ENCODE measurements at regions not wholly inside any gene's neighbourhood (a gene's known extent, or its start where the extent isn't known, plus 50 kb on each side); places are given as distances from the start of the nearest gene placed in this dataset.
"Not testable (repeated sequence)": the region's sequence is repeated elsewhere in the genome, so short reads cannot be mapped to it uniquely, and the experiment has no call there.

GRCh38 chr17:20823905-20824304 lies 218.9 kb downstream of the USP22 start:
- H3K9me3 ChIP-seq (ENCODE audit: low read depth, low read length) = no peaks in the 10 kb centered on the region
- H3K4me2 ChIP-seq (ENCODE audit: insufficient read depth, low read length) = no peak overlapping the region
- no peak overlapping the region for H3K4me3 ChIP-seq (ENCODE audit: insufficient read depth, low read length)
- H2AFZ ChIP-seq (ENCODE audit: low read length) = no peak overlapping the region
- H3K27ac ChIP-seq (ENCODE audit: low read depth, low read length) = no peak overlapping the region
- no peaks in the 10 kb centered on the region for H3K4me1 ChIP-seq (ENCODE audit: insufficient read depth, low read length)
- H3K79me2 ChIP-seq (ENCODE audit: insufficient read depth, low read length) = no peaks in the 10 kb centered on the region
- no peak for DNase-seq (ENCODE audit: insufficient read length, low spot score, missing footprints)
- no peaks in the 10 kb centered on the region for H4K20me1 ChIP-seq (ENCODE audit: insufficient read depth, low read length)
- H3K27me3 ChIP-seq (ENCODE audit: insufficient read depth, low read length) = no peaks in the 10 kb centered on the region
- no peaks in the 10 kb centered on the region for H3K36me3 ChIP-seq (ENCODE audit: insufficient read depth, low read length)
- TF ChIP-seq CTCF (IDR thresholded peaks at IDR 0.05; ENCODE audit: extremely low read depth, low read depth, low read length) = no peak

- DNase-seq (ENCODE audit: insufficient read length, low spot score, missing footprints) = no peak
- Histone ChIP-seq H3K27me3 (ENCODE audit: insufficient read depth, low read length) (no peaks in the 10 kb centered on the region), H3K4me1 (ENCODE audit: insufficient read depth, low read length) (no peaks in the 10 kb centered on the region), H3K4me2 (ENCODE audit: insufficient read depth, low read length) (no peak overlapping the region), H2AFZ (ENCODE audit: low read length) (no peak overlapping the region), H3K36me3 (ENCODE audit: insufficient read depth, low read length) (no peaks in the 10 kb centered on the region), H3K79me2 (ENCODE audit: insufficient read depth, low read length) (no peaks in the 10 kb centered on the region), H4K20me1 (ENCODE audit: insufficient read depth, low read length) (no peaks in the 10 kb centered on the region), H3K4me3 (ENCODE audit: insufficient read depth, low read length) (no peak overlapping the region), H3K9me3 (ENCODE audit: low read depth, low read length) (no peaks in the 10 kb centered on the region), H3K27ac (ENCODE audit: low read depth, low read length) (no peak overlapping the region)
- TF ChIP-seq CTCF (IDR thresholded peaks at IDR 0.05; ENCODE audit: extremely low read depth, low read depth, low read length) = no peak
Observed at GRCh38 chr17:20825539-20825938, 217.3 kb downstream of the USP22 start.

GRCh38 chr17:20840453-20840852 lies 202.4 kb downstream of the USP22 start:
- H3K27ac ChIP-seq (ENCODE audit: low read depth, low read length); H2AFZ ChIP-seq (ENCODE audit: low read length); H3K4me1 ChIP-seq (ENCODE audit: insufficient read depth, low read length); H3K4me2 ChIP-seq (ENCODE audit: insufficient read depth, low read length); DNase-seq (ENCODE audit: insufficient read length, low spot score, missing footprints); H3K36me3 ChIP-seq (ENCODE audit: insufficient read depth, low read length); H4K20me1 ChIP-seq (ENCODE audit: insufficient read depth, low read length); H3K4me3 ChIP-seq (ENCODE audit: insufficient read depth, low read length); H3K9me3 ChIP-seq (ENCODE audit: low read depth, low read length); H3K79me2 ChIP-seq (ENCODE audit: insufficient read depth, low read length): not testable (repeated sequence)
- peaks cover 12% of the 10 kb centered on the region for H3K27me3 ChIP-seq (ENCODE audit: insufficient read depth, low read length)

- H3K27ac ChIP-seq (ENCODE audit: low read depth, low read length); H3K79me2 ChIP-seq (ENCODE audit: insufficient read depth, low read length); H3K9me3 ChIP-seq (ENCODE audit: low read depth, low read length); H3K36me3 ChIP-seq (ENCODE audit: insufficient read depth, low read length); H3K4me1 ChIP-seq (ENCODE audit: insufficient read depth, low read length); H2AFZ ChIP-seq (ENCODE audit: low read length); H3K4me2 ChIP-seq (ENCODE audit: insufficient read depth, low read length); H4K20me1 ChIP-seq (ENCODE audit: insufficient read depth, low read length); H3K4me3 ChIP-seq (ENCODE audit: insufficient read depth, low read length); DNase-seq (ENCODE audit: insufficient read length, low spot score, missing footprints): not testable (repeated sequence)
- H3K27me3 ChIP-seq (ENCODE audit: insufficient read depth, low read length) = peaks cover 13% of the 10 kb centered on the region
Observed at GRCh38 chr17:20840987-20841865, 201.6 kb downstream of the USP22 start.

GRCh38 chr17:20842012-20842411 lies 200.8 kb downstream of the USP22 start:
- not testable (repeated sequence) for H3K36me3 ChIP-seq (ENCODE audit: insufficient read depth, low read length); H3K27ac ChIP-seq (ENCODE audit: low read depth, low read length); DNase-seq (ENCODE audit: insufficient read length, low spot score, missing footprints); H4K20me1 ChIP-seq (ENCODE audit: insufficient read depth, low read length); H3K4me1 ChIP-seq (ENCODE audit: insufficient read depth, low read length); H3K9me3 ChIP-seq (ENCODE audit: low read depth, low read length); H3K4me2 ChIP-seq (ENCODE audit: insufficient read depth, low read length); H3K79me2 ChIP-seq (ENCODE audit: insufficient read depth, low read length); H2AFZ ChIP-seq (ENCODE audit: low read length); H3K4me3 ChIP-seq (ENCODE audit: insufficient read depth, low read length)
- H3K27me3 ChIP-seq (ENCODE audit: insufficient read depth, low read length) = peaks cover 13% of the 10 kb centered on the region

- not testable (repeated sequence) for H3K27ac ChIP-seq (ENCODE audit: low read depth, low read length); H2AFZ ChIP-seq (ENCODE audit: low read length); H3K9me3 ChIP-seq (ENCODE audit: low read depth, low read length); H3K36me3 ChIP-seq (ENCODE audit: insufficient read depth, low read length); H4K20me1 ChIP-seq (ENCODE audit: insufficient read depth, low read length); H3K4me2 ChIP-seq (ENCODE audit: insufficient read depth, low read length); H3K4me3 ChIP-seq (ENCODE audit: insufficient read depth, low read length); H3K79me2 ChIP-seq (ENCODE audit: insufficient read depth, low read length); H3K4me1 ChIP-seq (ENCODE audit: insufficient read depth, low read length); DNase-seq (ENCODE audit: insufficient read length, low spot score, missing footprints)
- peaks cover 13% of the 10 kb centered on the region for H3K27me3 ChIP-seq (ENCODE audit: insufficient read depth, low read length)
Observed at GRCh38 chr17:20843261-20843660, 199.6 kb downstream of the USP22 start.

- not testable (repeated sequence) for H3K27ac ChIP-seq (ENCODE audit: low read depth, low read length); H3K36me3 ChIP-seq (ENCODE audit: insufficient read depth, low read length); H4K20me1 ChIP-seq (ENCODE audit: insufficient read depth, low read length); H3K4me3 ChIP-seq (ENCODE audit: insufficient read depth, low read length); H3K4me1 ChIP-seq (ENCODE audit: insufficient read depth, low read length); DNase-seq (ENCODE audit: insufficient read length, low spot score, missing footprints); H2AFZ ChIP-seq (ENCODE audit: low read length); H3K4me2 ChIP-seq (ENCODE audit: insufficient read depth, low read length); H3K79me2 ChIP-seq (ENCODE audit: insufficient read depth, low read length); H3K9me3 ChIP-seq (ENCODE audit: low read depth, low read length)
- peaks cover 13% of the 10 kb centered on the region for H3K27me3 ChIP-seq (ENCODE audit: insufficient read depth, low read length)
Observed at GRCh38 chr17:20843799-20844553, 198.8 kb downstream of the USP22 start.

All from osteoblast (primary cell).